Erythroblast (primary cell): ENCODE measurements at regions not wholly inside any gene's neighbourhood (a gene's known extent, or its start where the extent isn't known, plus 50 kb on each side); places are given as distances from the start of the nearest gene placed in this dataset.

ENCODE experiments used
- GATA1 ChIP-seq: IDR thresholded peaks from 2 replicates; pipeline ENCODE4 v1.6.1; 2011; ENCODE audit warnings: low read depth, mild to moderate bottlenecking, control low read depth, low read length, moderate library complexity
- POLR2A ChIP-seq: IDR thresholded peaks from 2 replicates; pipeline ENCODE4 v1.6.1; 2011; ENCODE audit warnings: mild to moderate bottlenecking, low read length

DNA sequence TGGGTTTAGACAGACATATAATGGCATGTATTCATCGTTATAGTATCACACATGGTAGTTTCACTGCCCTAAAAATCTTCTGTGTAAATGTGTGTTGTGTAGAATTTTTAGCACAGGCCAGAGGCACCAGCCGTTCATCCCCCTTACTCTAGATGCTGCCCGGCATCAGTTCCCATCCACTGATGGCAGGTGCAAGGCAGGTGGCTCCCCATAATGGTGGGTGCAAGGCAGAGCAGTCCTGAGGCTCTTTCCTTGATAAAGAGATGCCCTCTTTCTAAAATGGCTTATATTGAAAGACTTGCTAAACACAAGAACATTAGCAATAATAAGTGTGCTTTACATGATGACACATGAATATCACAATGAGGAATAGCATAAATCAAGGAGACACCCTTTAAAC is 508.5 kb downstream of the EPHA4 start:
- no peak for TF ChIP-seq POLR2A
- TF ChIP-seq GATA1: no peak
